ENCODE measurements at regions not wholly inside any gene's neighbourhood (a gene's known extent, or its start where the extent isn't known, plus 50 kb on each side); places are given as distances from the start of the nearest gene placed in this dataset.
"Not testable (repeated sequence)": the region's sequence is repeated elsewhere in the genome, so short reads cannot be mapped to it uniquely, and the experiment has no call there.

- H3K4me3 ChIP-seq (ENCODE audit: low read length); H3K9me3 ChIP-seq (ENCODE audit: insufficient read depth, low read depth, low read length); H3K9ac ChIP-seq (ENCODE audit: low read depth, low read length); H3K36me3 ChIP-seq (ENCODE audit: insufficient read depth, low read length); H3K4me1 ChIP-seq (ENCODE audit: insufficient read depth, low read length); H3K27ac ChIP-seq (ENCODE audit: low read depth, low read length); H3K27me3 ChIP-seq (ENCODE audit: insufficient read depth, low read length): not testable (repeated sequence)
- WGBS = 83% methylated on average over 1 of the region's 1 CpG
These were observed 102.1 kb upstream of the PRSS12 start for GRCh38 chr4:118454857-118455256.

GRCh38 chr4:118461435-118461834 is 108.6 kb upstream of the PRSS12 start:
- not testable (repeated sequence) for H3K27me3 ChIP-seq (ENCODE audit: insufficient read depth, low read length); H3K9ac ChIP-seq (ENCODE audit: low read depth, low read length); H3K9me3 ChIP-seq (ENCODE audit: insufficient read depth, low read depth, low read length); H3K4me3 ChIP-seq (ENCODE audit: low read length); H3K4me1 ChIP-seq (ENCODE audit: insufficient read depth, low read length); H3K36me3 ChIP-seq (ENCODE audit: insufficient read depth, low read length); H3K27ac ChIP-seq (ENCODE audit: low read depth, low read length)
- 95% methylated on average over 5 of the region's 5 CpGs for WGBS

- not testable (repeated sequence) for H3K4me1 ChIP-seq (ENCODE audit: insufficient read depth, low read length); H3K9me3 ChIP-seq (ENCODE audit: insufficient read depth, low read depth, low read length); H3K27me3 ChIP-seq (ENCODE audit: insufficient read depth, low read length); H3K9ac ChIP-seq (ENCODE audit: low read depth, low read length); H3K4me3 ChIP-seq (ENCODE audit: low read length); H3K27ac ChIP-seq (ENCODE audit: low read depth, low read length); H3K36me3 ChIP-seq (ENCODE audit: insufficient read depth, low read length)
- 91% methylated on average over 1 of the region's 2 CpGs for WGBS
These were observed 113.0 kb upstream of the PRSS12 start for GRCh38 chr4:118465831-118466230.

GRCh38 chr4:118474001-118474626 is 121.3 kb upstream of the PRSS12 start:
- WGBS = 99% methylated on average over 3 of the region's 3 CpGs
- not testable (repeated sequence) for H3K9me3 ChIP-seq (ENCODE audit: insufficient read depth, low read depth, low read length); H3K9ac ChIP-seq (ENCODE audit: low read depth, low read length); H3K27ac ChIP-seq (ENCODE audit: low read depth, low read length); H3K36me3 ChIP-seq (ENCODE audit: insufficient read depth, low read length); H3K27me3 ChIP-seq (ENCODE audit: insufficient read depth, low read length); H3K4me3 ChIP-seq (ENCODE audit: low read length); H3K4me1 ChIP-seq (ENCODE audit: insufficient read depth, low read length)

GRCh38 chr4:118474771-118475170 is 122.0 kb upstream of the PRSS12 start:
- not testable (repeated sequence) for H3K36me3 ChIP-seq (ENCODE audit: insufficient read depth, low read length); H3K9ac ChIP-seq (ENCODE audit: low read depth, low read length); H3K4me1 ChIP-seq (ENCODE audit: insufficient read depth, low read length); H3K9me3 ChIP-seq (ENCODE audit: insufficient read depth, low read depth, low read length); H3K27me3 ChIP-seq (ENCODE audit: insufficient read depth, low read length); H3K27ac ChIP-seq (ENCODE audit: low read depth, low read length); H3K4me3 ChIP-seq (ENCODE audit: low read length)

GRCh38 chr4:118475901-118476300 is 123.1 kb upstream of the PRSS12 start:
- H3K4me3 ChIP-seq (ENCODE audit: low read length); H3K4me1 ChIP-seq (ENCODE audit: insufficient read depth, low read length); H3K9me3 ChIP-seq (ENCODE audit: insufficient read depth, low read depth, low read length); H3K27ac ChIP-seq (ENCODE audit: low read depth, low read length); H3K9ac ChIP-seq (ENCODE audit: low read depth, low read length); H3K36me3 ChIP-seq (ENCODE audit: insufficient read depth, low read length); H3K27me3 ChIP-seq (ENCODE audit: insufficient read depth, low read length): not testable (repeated sequence)
- WGBS = no CpG with 5 or more reads among the region's 3 CpGs

DNA sequence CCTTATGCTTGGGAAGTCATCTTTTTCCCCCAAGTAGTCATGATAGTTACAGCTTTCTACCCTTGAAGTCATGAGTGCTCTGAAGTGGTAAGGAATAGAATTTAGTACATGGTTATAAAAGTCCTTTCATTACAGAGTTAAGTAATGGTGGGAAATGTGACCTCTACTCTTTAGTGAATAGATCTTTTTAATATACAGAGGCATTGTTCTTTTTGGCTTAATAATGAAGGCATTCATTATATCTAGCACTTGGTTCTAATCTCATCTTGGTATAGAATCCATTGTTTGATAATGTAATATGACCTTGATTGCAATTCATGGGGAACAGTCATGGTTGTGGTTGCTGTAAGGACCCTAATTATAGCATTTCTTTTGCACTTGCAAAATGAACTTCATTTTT is 125.0 kb upstream of the PRSS12 start:
- not testable (repeated sequence) for H3K27me3 ChIP-seq (ENCODE audit: insufficient read depth, low read length); H3K4me3 ChIP-seq (ENCODE audit: low read length); H3K36me3 ChIP-seq (ENCODE audit: insufficient read depth, low read length)

DNA sequence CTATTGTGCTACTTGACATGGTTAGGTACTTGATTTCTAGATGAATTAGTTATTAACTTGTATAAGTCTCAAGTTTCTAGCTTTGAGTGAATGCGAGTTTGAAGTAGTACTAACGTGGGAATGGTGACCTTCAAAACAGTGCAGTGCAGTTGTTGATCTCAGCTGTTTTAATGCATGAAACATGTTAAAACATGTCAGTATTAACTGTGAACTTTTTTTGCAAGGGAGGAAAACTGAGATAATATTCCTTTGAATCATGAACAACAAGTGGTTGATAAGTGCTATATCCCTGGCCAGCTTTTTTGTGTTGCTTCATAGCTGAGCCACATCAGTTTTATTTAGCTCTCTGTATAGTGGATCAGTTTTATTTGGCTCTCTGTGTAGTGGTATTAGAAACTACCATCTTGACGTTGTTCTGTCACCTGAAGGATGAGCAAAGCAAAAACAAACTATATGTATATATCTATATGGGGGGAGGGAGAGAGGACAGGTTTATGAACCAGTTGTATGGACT is 133.1 kb upstream of the PRSS12 start:
- not testable (repeated sequence) for H3K4me3 ChIP-seq (ENCODE audit: low read length); H3K9me3 ChIP-seq (ENCODE audit: insufficient read depth, low read depth, low read length); H3K36me3 ChIP-seq (ENCODE audit: insufficient read depth, low read length); H3K4me1 ChIP-seq (ENCODE audit: insufficient read depth, low read length); H3K27ac ChIP-seq (ENCODE audit: low read depth, low read length); H3K9ac ChIP-seq (ENCODE audit: low read depth, low read length); H3K27me3 ChIP-seq (ENCODE audit: insufficient read depth, low read length)
- 90% methylated on average over 2 of the region's 3 CpGs for WGBS

More for the DNA sequence above, 125.0 kb upstream of the PRSS12 start:
- not testable (repeated sequence) for H3K27ac ChIP-seq (ENCODE audit: low read depth, low read length); H3K9me3 ChIP-seq (ENCODE audit: insufficient read depth, low read depth, low read length); H3K4me1 ChIP-seq (ENCODE audit: insufficient read depth, low read length); H3K9ac ChIP-seq (ENCODE audit: low read depth, low read length)

GRCh38 chr4:118492963-118493362 is 140.2 kb upstream of the PRSS12 start:
- H3K9ac ChIP-seq (ENCODE audit: low read depth, low read length); H3K4me1 ChIP-seq (ENCODE audit: insufficient read depth, low read length); H3K36me3 ChIP-seq (ENCODE audit: insufficient read depth, low read length); H3K27ac ChIP-seq (ENCODE audit: low read depth, low read length); H3K27me3 ChIP-seq (ENCODE audit: insufficient read depth, low read length); H3K9me3 ChIP-seq (ENCODE audit: insufficient read depth, low read depth, low read length); H3K4me3 ChIP-seq (ENCODE audit: low read length): not testable (repeated sequence)
- WGBS = 100% methylated on average over 4 of the region's 4 CpGs

DNA sequence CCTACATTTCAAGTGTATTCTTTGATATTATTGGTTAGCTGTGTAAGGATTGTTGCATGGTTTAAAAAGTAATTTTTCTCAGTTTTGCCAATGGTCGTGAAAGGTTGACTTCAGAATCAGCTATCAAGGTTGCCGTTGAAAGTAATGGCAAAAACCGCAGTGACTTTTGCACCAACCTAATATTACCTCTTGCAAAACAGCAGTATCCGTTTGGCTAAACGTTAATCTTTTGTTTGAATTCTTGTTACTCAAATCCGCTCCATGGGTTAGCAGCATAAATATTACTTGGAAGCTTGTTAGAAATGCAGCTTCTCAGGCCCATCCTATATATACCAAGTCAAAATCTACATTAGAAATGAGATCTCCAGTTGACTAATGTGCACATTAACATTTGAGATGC is 141.6 kb upstream of the PRSS12 start:
- 95% methylated on average over 6 of the region's 6 CpGs for WGBS
- not testable (repeated sequence) for H3K9ac ChIP-seq (ENCODE audit: low read depth, low read length); H3K4me1 ChIP-seq (ENCODE audit: insufficient read depth, low read length); H3K9me3 ChIP-seq (ENCODE audit: insufficient read depth, low read depth, low read length); H3K4me3 ChIP-seq (ENCODE audit: low read length); H3K27me3 ChIP-seq (ENCODE audit: insufficient read depth, low read length); H3K36me3 ChIP-seq (ENCODE audit: insufficient read depth, low read length); H3K27ac ChIP-seq (ENCODE audit: low read depth, low read length)

DNA sequence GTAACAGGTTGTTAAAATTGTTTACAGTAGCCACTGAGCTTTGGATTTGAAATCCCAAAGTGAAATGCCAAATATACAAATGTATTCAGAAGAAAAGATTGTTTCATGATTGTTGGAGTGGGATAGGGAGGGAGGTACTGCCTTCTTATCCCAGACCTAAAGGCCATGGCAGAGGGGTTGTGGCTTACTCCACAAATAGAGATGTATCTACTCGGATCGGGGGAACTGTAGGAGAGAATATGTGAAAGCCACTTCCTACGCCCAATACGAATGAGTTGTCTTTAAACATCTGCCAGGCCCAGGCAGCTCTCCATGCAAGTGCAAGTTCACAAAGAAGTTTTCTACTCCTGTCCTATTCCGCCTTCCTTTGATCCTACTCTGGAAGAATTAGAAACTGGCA is 150.2 kb upstream of the PRSS12 start:
- H3K4me3 ChIP-seq (ENCODE audit: low read length); H3K27me3 ChIP-seq (ENCODE audit: insufficient read depth, low read length); H3K27ac ChIP-seq (ENCODE audit: low read depth, low read length); H3K36me3 ChIP-seq (ENCODE audit: insufficient read depth, low read length); H3K9me3 ChIP-seq (ENCODE audit: insufficient read depth, low read depth, low read length); H3K4me1 ChIP-seq (ENCODE audit: insufficient read depth, low read length); H3K9ac ChIP-seq (ENCODE audit: low read depth, low read length): not testable (repeated sequence)
- whole genome bisulfite sequencing = 87% methylated on average over 5 of the region's 5 CpGs

GRCh38 chr4:118504927-118505326 is 152.1 kb upstream of the PRSS12 start:
- not testable (repeated sequence) for H3K9me3 ChIP-seq (ENCODE audit: insufficient read depth, low read depth, low read length); H3K4me1 ChIP-seq (ENCODE audit: insufficient read depth, low read length); H3K27ac ChIP-seq (ENCODE audit: low read depth, low read length)

More at GRCh38 chr4:118504927-118505326, 152.1 kb upstream of the PRSS12 start:
- H3K36me3 ChIP-seq (ENCODE audit: insufficient read depth, low read length); H3K4me3 ChIP-seq (ENCODE audit: low read length); H3K27me3 ChIP-seq (ENCODE audit: insufficient read depth, low read length); H3K9ac ChIP-seq (ENCODE audit: low read depth, low read length): not testable (repeated sequence)

Data from HUES64 (cell line).